B cell (primary cell): ENCODE measurements at regions not wholly inside any gene's neighbourhood (a gene's known extent, or its start where the extent isn't known, plus 50 kb on each side); places are given as distances from the start of the nearest gene placed in this dataset.

Experiments used
- EZH2 ChIP-seq: IDR thresholded peaks from 2 replicates; pipeline ENCODE4 v1.6.1; 2012; ENCODE audit warnings: borderline replicate concordance, low read depth, mild to moderate bottlenecking, moderate library complexity, low read length; ENCODE audit not compliant: insufficient read depth, poor library complexity, severe bottlenecking
- TF ChIP-seq, protein P1 (sequence below): fragments of 200-600 bp; IDR thresholded peaks from one replicate; pipeline ENCODE4 v1.8.0; 2022; ENCODE audit warnings: antibody characterized with exemption, mild to moderate bottlenecking

DNA sequence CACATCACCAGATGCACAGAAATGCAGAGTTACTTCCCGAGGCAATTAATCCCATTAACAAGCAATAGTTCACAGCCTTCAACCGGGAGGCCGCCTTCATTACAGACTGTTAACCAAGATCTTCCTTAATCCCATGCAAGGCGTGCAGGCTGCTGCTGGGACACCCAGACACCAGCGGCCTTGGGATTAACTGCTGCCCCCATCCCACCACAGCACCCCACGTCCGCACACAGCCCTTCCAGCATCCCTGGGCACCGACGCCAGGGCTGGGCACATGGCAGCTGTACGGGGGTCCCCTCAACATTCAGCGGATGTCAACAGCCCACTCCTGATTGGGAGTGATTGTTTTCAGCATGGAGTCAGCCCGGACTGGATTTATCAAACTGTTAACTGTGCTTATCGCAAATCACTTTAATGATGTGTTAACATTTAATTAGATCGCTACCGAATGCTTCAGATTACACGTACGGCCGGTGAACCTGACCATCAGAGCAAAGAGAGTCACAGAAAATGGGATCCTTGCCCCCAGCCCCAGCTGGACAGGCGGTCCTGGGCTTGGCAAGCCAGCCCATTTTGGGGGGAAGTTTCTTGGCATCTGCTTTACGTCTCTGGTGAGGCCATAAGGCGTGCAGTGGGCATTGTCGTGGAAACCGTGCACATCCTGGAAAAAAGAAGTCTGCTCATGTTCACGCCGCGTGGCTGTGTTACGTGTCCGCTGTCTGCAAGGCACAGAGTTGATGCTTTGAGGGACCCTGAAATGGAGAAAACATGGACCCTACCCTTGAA lies 126.4 kb downstream of the HMX1 start:
- TF ChIP-seq, protein P1, sequence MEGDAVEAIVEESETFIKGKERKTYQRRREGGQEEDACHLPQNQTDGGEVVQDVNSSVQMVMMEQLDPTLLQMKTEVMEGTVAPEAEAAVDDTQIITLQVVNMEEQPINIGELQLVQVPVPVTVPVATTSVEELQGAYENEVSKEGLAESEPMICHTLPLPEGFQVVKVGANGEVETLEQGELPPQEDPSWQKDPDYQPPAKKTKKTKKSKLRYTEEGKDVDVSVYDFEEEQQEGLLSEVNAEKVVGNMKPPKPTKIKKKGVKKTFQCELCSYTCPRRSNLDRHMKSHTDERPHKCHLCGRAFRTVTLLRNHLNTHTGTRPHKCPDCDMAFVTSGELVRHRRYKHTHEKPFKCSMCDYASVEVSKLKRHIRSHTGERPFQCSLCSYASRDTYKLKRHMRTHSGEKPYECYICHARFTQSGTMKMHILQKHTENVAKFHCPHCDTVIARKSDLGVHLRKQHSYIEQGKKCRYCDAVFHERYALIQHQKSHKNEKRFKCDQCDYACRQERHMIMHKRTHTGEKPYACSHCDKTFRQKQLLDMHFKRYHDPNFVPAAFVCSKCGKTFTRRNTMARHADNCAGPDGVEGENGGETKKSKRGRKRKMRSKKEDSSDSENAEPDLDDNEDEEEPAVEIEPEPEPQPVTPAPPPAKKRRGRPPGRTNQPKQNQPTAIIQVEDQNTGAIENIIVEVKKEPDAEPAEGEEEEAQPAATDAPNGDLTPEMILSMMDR = no peak
- no peak for TF ChIP-seq EZH2
